GM10266 (cell line): ENCODE measurements at regions not wholly inside any gene's neighbourhood (a gene's known extent, or its start where the extent isn't known, plus 50 kb on each side); places are given as distances from the start of the nearest gene placed in this dataset.
A peak's percentile ranks its signal among the peaks of the same experiment; 100 is the strongest.

Experiments
- DNase-seq: peaks from one replicate; pipeline ENCODE4 v3.0.0; 2012; ENCODE audit errors: extremely low spot score
- CTCF ChIP-seq: IDR thresholded peaks from 2 replicates; pipeline ENCODE4 v1.5.1; 2012; ENCODE audit warnings: mild to moderate bottlenecking, low read depth; ENCODE audit not compliant: control insufficient read depth, insufficient read depth; ENCODE audit errors: missing control alignments

GRCh38 chr6:15904651-15905376, 224.1 kb upstream of the MYLIP start:
- no peak for DNase-seq
- TF ChIP-seq CTCF, result no peak

- DNase-seq, result peak; percentile 74
- no peak for TF ChIP-seq CTCF
Measured at GRCh38 chr6:15901141-15902115, 227.5 kb upstream of the MYLIP start.

GRCh38 chr6:15898693-15899092, 230.2 kb upstream of the MYLIP start:
- no peak for TF ChIP-seq CTCF

GRCh38 chr6:15897063-15897876, 231.6 kb upstream of the MYLIP start:
- DNase-seq, result no peak
- no peak for TF ChIP-seq CTCF

More at GRCh38 chr6:15898693-15899092, 230.2 kb upstream of the MYLIP start:
- DNase-seq, result no peak

GRCh38 chr6:15894973-15895725, 232.3 kb upstream of the DTNBP1 start:
- TF ChIP-seq CTCF, result no peak
- no peak for DNase-seq

- peak; percentile 34 for TF ChIP-seq CTCF
- DNase-seq, result no peak
Measured at GRCh38 chr6:15893556-15894253, 230.9 kb upstream of the DTNBP1 start.
